Neutrophil (primary cell): ENCODE measurements at regions not wholly inside any gene's neighbourhood (a gene's known extent, or its start where the extent isn't known, plus 50 kb on each side); places are given as distances from the start of the nearest gene placed in this dataset.

Source experiments
- H3K27ac ChIP-seq: fragments of 200-600 bp; sonication (generic); 2 replicates; pipeline ENCODE4 v1.5.1; 2016; ENCODE audit warnings: mild to moderate bottlenecking, moderate library complexity
- H3K27me3 ChIP-seq: fragments of 200-600 bp; sonication (generic); 2 replicates; pipeline ENCODE4 v1.6.0; 2016; ENCODE audit warnings: mild to moderate bottlenecking
- H3K36me3 ChIP-seq: fragments of 200-600 bp; sonication (generic); 2 replicates; pipeline ENCODE4 v1.5.1; 2017
- H3K4me1 ChIP-seq, 2 experiments: fragments of 200-600 bp in 1 of 2; sonication (generic) in 1 of 2; 1 replicate in 1 of 2; 2 replicates in 1 of 2; pipeline versions ENCODE4 v1.5.1 to v1.6.1; 2013 to 2016; ENCODE audit warnings: low read depth in 1 of 2, low read length in 1 of 2, mild to moderate bottlenecking in 1 of 2, moderate library complexity in 1 of 2; ENCODE audit not compliant: control insufficient read depth in 1 of 2, insufficient read depth in 1 of 2
- H3K4me3 ChIP-seq, 2 experiments: fragments of 200-600 bp in 1 of 2; sonication (generic) in 1 of 2; 1 replicate in 1 of 2; 2 replicates in 1 of 2; pipeline ENCODE4 v1.5.1; 2013 to 2016; ENCODE audit warnings: low read depth in 1 of 2, low read length in 1 of 2, mild to moderate bottlenecking in 1 of 2, moderate library complexity in 1 of 2
- H3K9me3 ChIP-seq: fragments of 200-600 bp; sonication (generic); 2 replicates; pipeline ENCODE4 v1.5.1; 2016
- TF ChIP-seq, protein P1 (sequence below): fragments of 200-600 bp; sonication (generic); IDR thresholded peaks from 2 replicates; pipeline ENCODE4 v1.5.1; 2016; ENCODE audit warnings: antibody characterized with exemption

- peaks cover 0 to 11% of the 10 kb centered on the region in 2 experiments for H3K4me1 ChIP-seq
- H3K27me3 ChIP-seq = no peaks in the 10 kb centered on the region
- TF ChIP-seq, protein P1, sequence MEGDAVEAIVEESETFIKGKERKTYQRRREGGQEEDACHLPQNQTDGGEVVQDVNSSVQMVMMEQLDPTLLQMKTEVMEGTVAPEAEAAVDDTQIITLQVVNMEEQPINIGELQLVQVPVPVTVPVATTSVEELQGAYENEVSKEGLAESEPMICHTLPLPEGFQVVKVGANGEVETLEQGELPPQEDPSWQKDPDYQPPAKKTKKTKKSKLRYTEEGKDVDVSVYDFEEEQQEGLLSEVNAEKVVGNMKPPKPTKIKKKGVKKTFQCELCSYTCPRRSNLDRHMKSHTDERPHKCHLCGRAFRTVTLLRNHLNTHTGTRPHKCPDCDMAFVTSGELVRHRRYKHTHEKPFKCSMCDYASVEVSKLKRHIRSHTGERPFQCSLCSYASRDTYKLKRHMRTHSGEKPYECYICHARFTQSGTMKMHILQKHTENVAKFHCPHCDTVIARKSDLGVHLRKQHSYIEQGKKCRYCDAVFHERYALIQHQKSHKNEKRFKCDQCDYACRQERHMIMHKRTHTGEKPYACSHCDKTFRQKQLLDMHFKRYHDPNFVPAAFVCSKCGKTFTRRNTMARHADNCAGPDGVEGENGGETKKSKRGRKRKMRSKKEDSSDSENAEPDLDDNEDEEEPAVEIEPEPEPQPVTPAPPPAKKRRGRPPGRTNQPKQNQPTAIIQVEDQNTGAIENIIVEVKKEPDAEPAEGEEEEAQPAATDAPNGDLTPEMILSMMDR = no peak
- H3K27ac ChIP-seq = no peak overlapping the region
- no peaks in the 10 kb centered on the region for H3K9me3 ChIP-seq
- no peak overlapping the region for H3K4me3 ChIP-seq
- no peaks in the 10 kb centered on the region for H3K36me3 ChIP-seq
Measured at GRCh38 chr11:127506647-127507046, 506.1 kb upstream of the KIRREL3 start.

GRCh38 chr11:127506126-127506525, 505.6 kb upstream of the KIRREL3 start:
- TF ChIP-seq, protein P1 = no peak
- no peaks in the 10 kb centered on the region for H3K27me3 ChIP-seq
- H3K9me3 ChIP-seq = no peaks in the 10 kb centered on the region
- no peaks in the 10 kb centered on the region for H3K36me3 ChIP-seq
- no peak overlapping the region for H3K27ac ChIP-seq
- peaks cover 0 to 11% of the 10 kb centered on the region in 2 experiments for H3K4me1 ChIP-seq
- no peak overlapping the region for H3K4me3 ChIP-seq

DNA sequence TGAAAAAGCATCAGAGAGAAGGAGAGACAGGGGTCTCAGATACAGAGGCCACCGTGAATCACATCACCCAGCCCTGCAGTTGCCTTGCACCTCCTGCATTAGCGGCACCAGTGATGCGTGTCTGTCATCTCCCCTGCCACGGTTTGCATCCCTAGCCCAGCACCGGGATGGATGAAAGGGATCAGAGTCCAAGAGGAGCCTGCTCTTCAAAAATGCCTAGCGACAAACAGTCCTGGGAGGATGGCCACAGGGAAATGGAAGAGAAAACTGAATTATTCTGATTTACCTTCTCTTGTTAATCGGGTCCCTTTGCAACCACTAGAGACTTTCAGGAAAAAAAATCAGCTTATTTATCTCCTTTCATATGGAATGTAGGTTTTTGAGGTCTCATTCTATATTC, 495.6 kb upstream of the KIRREL3 start:
- TF ChIP-seq, protein P1 = no peak

GRCh38 chr11:127493330-127494022, 492.9 kb upstream of the KIRREL3 start:
- H3K4me3 ChIP-seq = no peak overlapping the region
- no peaks in the 10 kb centered on the region for H3K36me3 ChIP-seq
- TF ChIP-seq, protein P1 = no peak
- peaks cover 8% of the 10 kb centered on the region for H3K9me3 ChIP-seq
- H3K27me3 ChIP-seq = no peaks in the 10 kb centered on the region
- H3K4me1 ChIP-seq = peaks cover 0 to 3% of the 10 kb centered on the region in 2 experiments
- H3K27ac ChIP-seq = no peak overlapping the region

More for the DNA sequence above, 495.6 kb upstream of the KIRREL3 start:
- Histone ChIP-seq H3K27ac (no peak overlapping the region), H3K4me3 (no peak overlapping the region), H3K36me3 (no peaks in the 10 kb centered on the region), H3K9me3 (peaks cover 5% of the 10 kb centered on the region), H3K4me1 (peaks cover 0 to 3% of the 10 kb centered on the region in 2 experiments), H3K27me3 (no peaks in the 10 kb centered on the region)

DNA sequence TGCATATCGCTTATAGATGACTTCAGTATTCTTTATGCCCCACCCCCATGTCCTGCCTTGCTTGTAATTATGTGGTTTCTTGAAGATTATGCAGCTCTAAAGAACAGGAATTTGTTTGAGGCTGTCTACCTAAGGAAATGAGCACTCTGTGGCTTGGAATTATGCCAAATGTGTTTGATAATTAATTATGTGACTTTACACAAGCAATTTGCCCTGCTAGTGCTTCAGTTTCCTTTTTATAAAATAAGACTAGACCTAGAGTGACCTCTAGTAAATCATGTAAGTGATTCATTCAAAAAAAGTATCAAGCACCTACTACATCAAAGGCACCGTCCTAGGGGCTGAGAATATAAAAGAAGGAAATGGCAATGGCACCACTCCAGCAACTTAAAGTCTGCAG, 491.5 kb upstream of the KIRREL3 start:
- H3K4me3 ChIP-seq = no peak overlapping the region

More for the DNA sequence above, 491.5 kb upstream of the KIRREL3 start:
- Histone ChIP-seq H3K9me3 (peaks cover 8% of the 10 kb centered on the region), H3K36me3 (no peaks in the 10 kb centered on the region), H3K27ac (no peak overlapping the region), H3K4me1 (peaks cover 0 to 3% of the 10 kb centered on the region in 2 experiments), H3K27me3 (no peaks in the 10 kb centered on the region)
- TF ChIP-seq, protein P1 = no peak
